Activated CD8-positive, alpha-beta memory T cell treated with anti-CD3 and anti-CD28 coated beads, Interleukin-2, amount 50 U/mL, for 4 hours (primary cell): ENCODE measurements at regions not wholly inside any gene's neighbourhood (a gene's known extent, or its start where the extent isn't known, plus 50 kb on each side); places are given as distances from the start of the nearest gene placed in this dataset.
A peak's percentile ranks its signal among the peaks of the same experiment; 100 is the strongest.
"Not testable (repeated sequence)": the region's sequence is repeated elsewhere in the genome, so short reads cannot be mapped to it uniquely, and the experiment has no call there.

Experiments used
- DNase-seq: peaks from one replicate; pipeline ENCODE4 v3.0.0-alpha.2; 2020

- DNase-seq, result no peak
Measured at GRCh38 chr7:130950741-130951140, 216.7 kb upstream of the KLF14 start.

GRCh38 chr7:130951303-130951975 lies 217.4 kb upstream of the KLF14 start:
- no peak for DNase-seq

GRCh38 chr7:130951976-130952876 lies 218.2 kb upstream of the KLF14 start:
- no peak for DNase-seq

GRCh38 chr7:130953196-130953595 lies 219.2 kb upstream of the KLF14 start:
- no peak for DNase-seq

- DNase-seq, result no peak
Measured at GRCh38 chr7:130954918-130955564, 221.0 kb upstream of the KLF14 start.

- DNase-seq, result no peak
Measured at GRCh38 chr7:130955565-130955919, 221.5 kb upstream of the KLF14 start.

GRCh38 chr7:130956417-130957136 lies 222.6 kb upstream of the KLF14 start:
- DNase-seq, result no peak

GRCh38 chr7:130957137-130957513 lies 223.1 kb upstream of the KLF14 start:
- peak; percentile 41 for DNase-seq

GRCh38 chr7:130957722-130958435 lies 223.9 kb upstream of the KLF14 start:
- DNase-seq, result not testable (repeated sequence)

- no peak for DNase-seq
Measured at GRCh38 chr7:130958846-130959245, 224.8 kb upstream of the KLF14 start.

GRCh38 chr7:130959743-130960207 lies 225.8 kb upstream of the KLF14 start:
- no peak for DNase-seq

GRCh38 chr7:130960208-130960988 lies 226.4 kb upstream of the KLF14 start:
- DNase-seq, result peak; percentile 52

GRCh38 chr7:130961128-130961601 lies 227.2 kb upstream of the KLF14 start:
- DNase-seq, result peak; percentile 57

- no peak for DNase-seq
Measured at GRCh38 chr7:130962109-130962508, 228.1 kb upstream of the KLF14 start.

GRCh38 chr7:130963339-130963738 lies 229.3 kb upstream of the KLF14 start:
- no peak for DNase-seq

GRCh38 chr7:130965515-130965914 lies 231.5 kb upstream of the KLF14 start:
- no peak for DNase-seq

- no peak for DNase-seq
Measured at GRCh38 chr7:130966246-130967009, 232.4 kb upstream of the KLF14 start.

GRCh38 chr7:130970196-130970595 lies 236.2 kb upstream of the KLF14 start:
- DNase-seq, result peak; percentile 38

GRCh38 chr7:130970696-130971095 lies 236.7 kb upstream of the KLF14 start:
- DNase-seq, result no peak

GRCh38 chr7:130971297-130971696 lies 237.3 kb upstream of the KLF14 start:
- peak; percentile 53 for DNase-seq

- no peak for DNase-seq
Measured at GRCh38 chr7:130972201-130972600, 238.2 kb upstream of the KLF14 start.
